HepG2 (cell line): ENCODE measurements at regions not wholly inside any gene's neighbourhood (a gene's known extent, or its start where the extent isn't known, plus 50 kb on each side); places are given as distances from the start of the nearest gene placed in this dataset.

Experiments
- ATAC-seq: fragments of 200-7000 bp; cut with Tn5 transposase; 3 replicates; pipeline ENCODE4 v1.9.1; 2020; ENCODE audit warnings: mild to moderate bottlenecking, moderate library complexity
- BruUV-seq: library from RNA; stranded (reverse); fragments of 400-500 nt; replicated peaks from 2 replicates; lab custom pipeline; 2021; lab: Mats Ljungman, UMichigan
- CTCF ChIA-PET: fragments of 300-600 bp; formaldehyde crosslinking; extraction: SDS; loops from one replicate; lab custom pipeline; 2021; ENCODE audit warnings: low total read pairs, inconsistent platforms, low intra/inter-chr PET ratio; lab: Yijun Ruan, JAX
- POLR2A ChIA-PET: fragments of 350-600 bp; sonication (Branson Sonifier 250); formaldehyde crosslinking; loops from one replicate; lab custom pipeline; 2020; ENCODE audit warnings: antibody characterized with exemption, inconsistent platforms; lab: Yijun Ruan, JAX
- DNase-seq: peaks from one replicate; pipeline ENCODE4 v3.0.0-alpha.2; 2015; ENCODE audit warnings: low spot score
- FAIRE-seq: peaks from 3 replicates; lab custom pipeline; 2011; peaks lifted over from hg19 to GRCh38; lab: Jason Lieb, UNC
- H2AFZ ChIP-seq: one replicate; pipeline ENCODE4 v1.6.1; 2011; ENCODE audit warnings: low read length, inconsistent platforms
- H3K27ac ChIP-seq: fragments of 300-600 bp; 3 replicates; pipeline ENCODE4 v1.8.0; 2011; ENCODE audit warnings: mixed run types, mild to moderate bottlenecking, mixed read lengths, low read length, inconsistent platforms; ENCODE audit not compliant: insufficient read depth; ENCODE audit errors: extremely low read length
- H3K27me3 ChIP-seq, 2 experiments: fragments of 200-600 bp in 1 of 2; 2 replicates in 1 of 2; 3 replicates in 1 of 2; pipeline versions ENCODE4 v1.6.0 to v1.8.0; 2011; ENCODE audit warnings: low read length in 2 of 2, mild to moderate bottlenecking in 2 of 2, moderate library complexity in 2 of 2, inconsistent platforms in 1 of 2; ENCODE audit not compliant: insufficient read depth in 2 of 2, control insufficient read depth in 1 of 2
- H3K36me3 ChIP-seq, 2 experiments: fragments of 200-600 bp in 1 of 2; replicated peaks in 1 of 2; 2 replicates in 1 of 2; 3 replicates in 1 of 2; pipeline versions ENCODE4 v1.5.1 to v1.8.0; 2011; ENCODE audit warnings: low read length in 2 of 2, inconsistent platforms in 1 of 2; ENCODE audit not compliant: insufficient read depth in 2 of 2, control insufficient read depth in 1 of 2
- H3K4me1 ChIP-seq: 2 replicates; pipeline ENCODE4 v1.5.1; 2012; ENCODE audit warnings: low read length, inconsistent platforms; ENCODE audit not compliant: insufficient read depth
- H3K4me2 ChIP-seq: 2 replicates; pipeline ENCODE4 v1.6.0; 2011; ENCODE audit warnings: low read depth, low read length, inconsistent platforms
- H3K4me3 ChIP-seq, 3 experiments: fragments of 200-600 bp in 1 of 3; sonication (generic), shearing (Covaris generic) in 1 of 3; replicated peaks in 1 of 3; 2 replicates each; pipeline ENCODE4 v1.5.1; 2011 to 2016; ENCODE audit warnings: low read length in 3 of 3, inconsistent platforms in 2 of 3, low read depth in 2 of 3, mild to moderate bottlenecking in 2 of 3, control low read depth in 1 of 3, mixed read lengths in 1 of 3; ENCODE audit not compliant: insufficient read depth in 1 of 3
- H3K79me2 ChIP-seq: one replicate; pipeline ENCODE4 v1.6.1; 2011; ENCODE audit warnings: low read length, inconsistent platforms; ENCODE audit not compliant: insufficient read depth
- H3K9ac ChIP-seq: 2 replicates; pipeline ENCODE4 v1.6.0; 2011; ENCODE audit warnings: mild to moderate bottlenecking, low read depth, low read length, inconsistent platforms; ENCODE audit not compliant: insufficient read depth
- H3K9me3 ChIP-seq: 2 replicates; pipeline ENCODE4 v1.5.1; 2012; ENCODE audit warnings: mild to moderate bottlenecking, low read length
- H4K20me1 ChIP-seq: 2 replicates; pipeline ENCODE4 v1.6.0; 2011; ENCODE audit warnings: inconsistent platforms, mild to moderate bottlenecking, low read length, moderate library complexity; ENCODE audit not compliant: insufficient read depth
- HOXA5 ChIP-seq: sonication (generic); formaldehyde crosslinking; IDR thresholded peaks from 2 replicates; pipeline ENCODE4 v1.4.0; 2020; ENCODE audit warnings: missing genetic modification reagents
- U2AF1 ChIP-seq: fragments of 200-400 bp; formaldehyde crosslinking; optimal IDR thresholded peaks from 2 replicates; pipeline ENCODE3; 2017; ENCODE audit warnings: mild to moderate bottlenecking, low read depth, low read length
- U2AF2 ChIP-seq: fragments of 200-400 bp; formaldehyde crosslinking; IDR thresholded peaks from 2 replicates; pipeline ENCODE4 v1.6.1; 2017; ENCODE audit warnings: low read depth, mild to moderate bottlenecking, low read length
- WGBS: methylation state at CpG from one replicate; pipeline ENCODE4 v1.1.6; 2017; ENCODE audit warnings: low lambda C conversion rate; 5-methylcytosine and 5-hydroxymethylcytosine counted together
- in situ Hi-C: cut with HindIII; loops from 2 replicates; pipeline ENCODE4 v1.10.0; 2017; ENCODE audit warnings: low pct_unique_long_range_greater_than_20kb; ENCODE audit not compliant: extremely low pct_ligation_motif_present
- intact Hi-C: fragments of 100-400 bp; cut with micrococcal nuclease; formaldehyde crosslinking; loops from one replicate; pipeline ENCODE4 v1.10.0; 2022; ENCODE audit not compliant: unreplicated experiment
- TF ChIP-seq, protein P1 (sequence below): sonication (generic); formaldehyde crosslinking; IDR thresholded peaks from 2 replicates; pipeline ENCODE4 v1.5.1; 2020; ENCODE audit warnings: mild to moderate bottlenecking, moderate library complexity, missing genetic modification reagents
- TF ChIP-seq, protein P2 (sequence below): sonication (generic); formaldehyde crosslinking; IDR thresholded peaks from 2 replicates; pipeline ENCODE4 v1.4.0; 2020; ENCODE audit warnings: missing genetic modification reagents, borderline replicate concordance
- TF ChIP-seq, protein P3 (sequence below): sonication (generic); formaldehyde crosslinking; IDR thresholded peaks from 2 replicates; pipeline ENCODE4 v1.4.0; 2020; ENCODE audit warnings: missing genetic modification reagents
- TF ChIP-seq, protein P4 (sequence below): sonication (generic); formaldehyde crosslinking; IDR thresholded peaks from 2 replicates; pipeline ENCODE4 v1.8.0; 2022; ENCODE audit warnings: mild to moderate bottlenecking, missing genetic modification reagents

DNA sequence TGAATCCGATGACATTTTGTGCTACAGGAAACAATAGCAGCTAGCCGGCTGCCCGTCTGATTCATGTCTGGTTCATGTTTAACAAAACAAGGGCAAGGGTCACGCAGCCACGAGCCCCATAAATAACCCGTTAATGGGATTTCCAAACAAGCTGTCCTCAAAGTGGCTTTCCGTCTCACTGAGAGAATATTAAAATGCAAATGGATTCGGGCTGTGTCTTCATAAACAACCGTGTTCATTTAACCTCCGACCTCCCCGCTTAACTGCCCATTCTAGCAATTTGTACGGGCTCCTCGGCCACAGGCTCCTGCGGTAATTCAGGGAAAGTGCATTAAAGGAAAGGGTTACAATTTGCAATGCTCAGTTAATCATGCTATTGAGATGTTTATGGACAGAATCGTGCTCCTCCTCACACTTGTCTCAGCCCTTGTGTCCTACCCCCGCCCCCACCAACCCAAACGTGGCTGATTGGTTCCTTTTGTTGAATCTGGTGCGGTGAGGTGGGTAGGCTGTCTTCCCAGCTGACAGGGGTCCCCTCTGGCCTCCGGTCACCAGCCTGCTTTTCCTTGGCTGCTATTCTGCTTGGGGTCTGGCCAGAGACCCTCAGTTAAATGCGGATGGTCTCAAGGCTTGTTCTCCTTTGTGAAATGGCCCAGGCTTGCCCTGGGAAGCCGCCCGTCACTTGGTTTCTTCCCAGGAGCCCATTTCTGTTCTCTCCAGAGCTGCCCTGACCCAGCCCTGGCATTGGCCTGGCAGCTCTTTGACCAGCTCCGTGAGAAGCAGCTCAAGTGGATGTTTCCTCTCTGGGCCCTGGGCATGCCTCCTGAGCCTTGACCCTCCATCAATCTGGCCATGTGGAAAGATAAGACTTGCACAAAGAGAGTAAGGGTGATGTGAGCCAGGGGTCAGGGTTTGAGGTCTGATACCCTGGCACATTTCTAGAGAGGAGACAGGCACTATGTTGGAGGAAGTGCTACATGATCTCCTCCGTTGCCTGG lies 200.7 kb upstream of the POU3F1 start (continued):
- TF ChIP-seq, protein P1, sequence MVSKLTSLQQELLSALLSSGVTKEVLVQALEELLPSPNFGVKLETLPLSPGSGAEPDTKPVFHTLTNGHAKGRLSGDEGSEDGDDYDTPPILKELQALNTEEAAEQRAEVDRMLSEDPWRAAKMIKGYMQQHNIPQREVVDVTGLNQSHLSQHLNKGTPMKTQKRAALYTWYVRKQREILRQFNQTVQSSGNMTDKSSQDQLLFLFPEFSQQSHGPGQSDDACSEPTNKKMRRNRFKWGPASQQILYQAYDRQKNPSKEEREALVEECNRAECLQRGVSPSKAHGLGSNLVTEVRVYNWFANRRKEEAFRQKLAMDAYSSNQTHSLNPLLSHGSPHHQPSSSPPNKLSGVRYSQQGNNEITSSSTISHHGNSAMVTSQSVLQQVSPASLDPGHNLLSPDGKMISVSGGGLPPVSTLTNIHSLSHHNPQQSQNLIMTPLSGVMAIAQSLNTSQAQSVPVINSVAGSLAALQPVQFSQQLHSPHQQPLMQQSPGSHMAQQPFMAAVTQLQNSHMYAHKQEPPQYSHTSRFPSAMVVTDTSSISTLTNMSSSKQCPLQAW (CRISPR knock-in tag): peak; percentile 48
- TF ChIP-seq, protein P2, sequence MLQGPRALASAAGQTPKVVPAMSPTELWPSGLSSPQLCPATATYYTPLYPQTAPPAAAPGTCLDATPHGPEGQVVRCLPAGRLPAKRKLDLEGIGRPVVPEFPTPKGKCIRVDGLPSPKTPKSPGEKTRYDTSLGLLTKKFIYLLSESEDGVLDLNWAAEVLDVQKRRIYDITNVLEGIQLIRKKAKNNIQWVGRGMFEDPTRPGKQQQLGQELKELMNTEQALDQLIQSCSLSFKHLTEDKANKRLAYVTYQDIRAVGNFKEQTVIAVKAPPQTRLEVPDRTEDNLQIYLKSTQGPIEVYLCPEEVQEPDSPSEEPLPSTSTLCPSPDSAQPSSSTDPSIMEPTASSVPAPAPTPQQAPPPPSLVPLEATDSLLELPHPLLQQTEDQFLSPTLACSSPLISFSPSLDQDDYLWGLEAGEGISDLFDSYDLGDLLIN (CRISPR knock-in tag): no peak

DNA sequence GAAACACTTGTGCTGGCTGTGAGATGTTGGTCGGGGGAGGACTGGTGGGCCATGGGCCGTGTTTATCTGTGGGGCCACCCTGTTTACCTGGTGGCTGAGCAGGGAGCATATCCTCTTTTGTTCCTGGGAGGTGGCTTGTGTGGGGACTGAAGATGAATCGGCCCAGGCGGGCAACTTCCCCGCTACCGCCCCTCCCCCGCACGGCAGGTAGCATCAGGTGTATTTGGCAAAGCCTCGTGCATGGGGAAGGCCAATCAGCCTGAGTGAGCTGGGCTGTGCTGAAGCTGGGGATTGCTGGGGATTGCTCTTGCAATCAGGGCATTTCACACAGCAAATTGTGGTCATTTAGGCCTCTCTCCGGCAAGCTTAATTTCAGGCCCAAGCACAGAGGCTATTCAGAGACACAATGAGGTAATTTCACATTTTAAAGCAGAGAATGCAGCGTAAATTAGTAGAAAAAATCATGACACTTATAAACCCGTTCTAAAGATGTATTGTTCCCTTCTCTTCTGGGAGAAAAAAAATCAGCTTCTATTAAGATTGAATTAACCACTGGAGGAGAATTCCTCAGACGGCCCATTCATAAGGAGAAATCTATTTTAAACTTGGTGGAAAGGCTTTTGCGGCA lies 197.7 kb upstream of the POU3F1 start:
- no peak overlapping the region for H3K4me3 ChIP-seq
- H4K20me1 ChIP-seq: no peaks in the 10 kb centered on the region
- peaks cover 4 to 30% of the 10 kb centered on the region in 2 experiments; a peak in 4 of 5 replicates for H3K27me3 ChIP-seq
- H2AFZ ChIP-seq: no peak overlapping the region
- ATAC-seq: no peak
- no TSS peak for BruUV-seq
- H3K9me3 ChIP-seq: no peaks in the 10 kb centered on the region
- intact Hi-C loops (loop anchor here (10.0 kb wide), 1 partner anchor 570 kb away; no protein-coding TSS in a partner anchor), in situ Hi-C loops (no loop called here)
- FAIRE-seq: no peak
- no peaks in the 10 kb centered on the region for H3K36me3 ChIP-seq
- CTCF ChIA-PET: no interaction called here
- peaks cover 31% of the 10 kb centered on the region for H3K4me1 ChIP-seq
- no peak overlapping the region for H3K27ac ChIP-seq
- DNase-seq: no peak
- POLR2A ChIA-PET: no interaction called here
- no peaks in the 10 kb centered on the region for H3K79me2 ChIP-seq
- no peak overlapping the region for H3K4me2 ChIP-seq
- WGBS: 57% methylated on average over 5 of the region's 14 CpGs
- TF ChIP-seq HOXA5 (CRISPR knock-in tag): no peak
- TF ChIP-seq U2AF2: no peak
- TF ChIP-seq, protein P3, sequence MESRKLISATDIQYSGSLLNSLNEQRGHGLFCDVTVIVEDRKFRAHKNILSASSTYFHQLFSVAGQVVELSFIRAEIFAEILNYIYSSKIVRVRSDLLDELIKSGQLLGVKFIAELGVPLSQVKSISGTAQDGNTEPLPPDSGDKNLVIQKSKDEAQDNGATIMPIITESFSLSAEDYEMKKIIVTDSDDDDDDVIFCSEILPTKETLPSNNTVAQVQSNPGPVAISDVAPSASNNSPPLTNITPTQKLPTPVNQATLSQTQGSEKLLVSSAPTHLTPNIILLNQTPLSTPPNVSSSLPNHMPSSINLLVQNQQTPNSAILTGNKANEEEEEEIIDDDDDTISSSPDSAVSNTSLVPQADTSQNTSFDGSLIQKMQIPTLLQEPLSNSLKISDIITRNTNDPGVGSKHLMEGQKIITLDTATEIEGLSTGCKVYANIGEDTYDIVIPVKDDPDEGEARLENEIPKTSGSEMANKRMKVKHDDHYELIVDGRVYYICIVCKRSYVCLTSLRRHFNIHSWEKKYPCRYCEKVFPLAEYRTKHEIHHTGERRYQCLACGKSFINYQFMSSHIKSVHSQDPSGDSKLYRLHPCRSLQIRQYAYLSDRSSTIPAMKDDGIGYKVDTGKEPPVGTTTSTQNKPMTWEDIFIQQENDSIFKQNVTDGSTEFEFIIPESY (CRISPR knock-in tag): no peak
- TF ChIP-seq U2AF1: no peak
- TF ChIP-seq, protein P4, sequence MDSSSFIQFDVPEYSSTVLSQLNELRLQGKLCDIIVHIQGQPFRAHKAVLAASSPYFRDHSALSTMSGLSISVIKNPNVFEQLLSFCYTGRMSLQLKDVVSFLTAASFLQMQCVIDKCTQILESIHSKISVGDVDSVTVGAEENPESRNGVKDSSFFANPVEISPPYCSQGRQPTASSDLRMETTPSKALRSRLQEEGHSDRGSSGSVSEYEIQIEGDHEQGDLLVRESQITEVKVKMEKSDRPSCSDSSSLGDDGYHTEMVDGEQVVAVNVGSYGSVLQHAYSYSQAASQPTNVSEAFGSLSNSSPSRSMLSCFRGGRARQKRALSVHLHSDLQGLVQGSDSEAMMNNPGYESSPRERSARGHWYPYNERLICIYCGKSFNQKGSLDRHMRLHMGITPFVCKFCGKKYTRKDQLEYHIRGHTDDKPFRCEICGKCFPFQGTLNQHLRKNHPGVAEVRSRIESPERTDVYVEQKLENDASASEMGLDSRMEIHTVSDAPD (CRISPR knock-in tag): no peak
- TF ChIP-seq, all 625 proteins: peak for 0
- no peak overlapping the region for H3K9ac ChIP-seq
